ENCODE measurements at regions not wholly inside any gene's neighbourhood (a gene's known extent, or its start where the extent isn't known, plus 50 kb on each side); places are given as distances from the start of the nearest gene placed in this dataset.

- TF ChIP-seq CTCF (IDR thresholded peaks at IDR 0.05), result no peak
Measured at GRCh38 chr5:57719216-57719615, 236.6 kb upstream of the ACTBL2 start.

- no peak for TF ChIP-seq CTCF (IDR thresholded peaks at IDR 0.05)
Measured at GRCh38 chr5:57718155-57718554, 235.5 kb upstream of the ACTBL2 start.

- TF ChIP-seq CTCF (IDR thresholded peaks at IDR 0.05), result no peak
Measured at GRCh38 chr5:57717555-57717954, 234.9 kb upstream of the ACTBL2 start.

- no peak for TF ChIP-seq CTCF (IDR thresholded peaks at IDR 0.05)
Measured at GRCh38 chr5:57716661-57717060, 234.1 kb upstream of the ACTBL2 start.

GRCh38 chr5:57715296-57715695 lies 232.7 kb upstream of the ACTBL2 start:
- TF ChIP-seq CTCF (IDR thresholded peaks at IDR 0.05), result no peak

- no peak for TF ChIP-seq CTCF (IDR thresholded peaks at IDR 0.05)
Measured at GRCh38 chr5:57711946-57712345, 229.3 kb upstream of the ACTBL2 start.

- no peak for TF ChIP-seq CTCF (IDR thresholded peaks at IDR 0.05)
Measured at GRCh38 chr5:57711471-57711870, 228.9 kb upstream of the ACTBL2 start.

- TF ChIP-seq CTCF (IDR thresholded peaks at IDR 0.05), result no peak
Measured at GRCh38 chr5:57710126-57710525, 227.5 kb upstream of the ACTBL2 start.
